ENCODE measurements at regions not wholly inside any gene's neighbourhood (a gene's known extent, or its start where the extent isn't known, plus 50 kb on each side); places are given as distances from the start of the nearest gene placed in this dataset.
A peak's percentile ranks its signal among the peaks of the same experiment; 100 is the strongest.

GRCh38 chr3:193039058-193039457, 121.4 kb upstream of the MB21D2 start:
- Histone ChIP-seq H3K79me1 (ENCODE audit: low read depth, low read length) (no peaks in the 10 kb centered on the region), H3K27me3 (replicated peaks in 1 of 4; ENCODE audit: control insufficient read depth in 3 of 4, extremely low read depth in 1 of 4, insufficient read depth in 3 of 4, low read length in 3 of 4) (no peaks in the 10 kb centered on the region), H3K14ac (ENCODE audit: insufficient read length) (no peak overlapping the region), H3K23ac (ENCODE audit: insufficient read length) (no peak overlapping the region), H3K9ac (replicated peaks in 1 of 4; ENCODE audit: extremely low read depth in 1 of 4, low read depth in 3 of 4, low read length in 3 of 4) (no peak overlapping the region), H2BK12ac (ENCODE audit: low read depth, low read length) (no peak overlapping the region), H3K4me3 (ENCODE audit: extremely low read depth in 1 of 4, insufficient read depth in 2 of 4, low read depth in 3 of 4, low read length in 4 of 4) (no peak overlapping the region), H4K8ac (ENCODE audit: extremely low read depth, insufficient read depth, low read length) (no peak overlapping the region), H2BK20ac (ENCODE audit: low read length) (0 out of 2 replicates have a peak overlapping the region, but pooled peaks have one; percentile 15), H4K20me1 (replicated peaks in 1 of 2; ENCODE audit: control insufficient read depth in 1 of 2, insufficient read depth in 2 of 2, low read length in 2 of 2) (no peaks in the 10 kb centered on the region), H2AFZ (ENCODE audit: low read length) (no peak overlapping the region), H2BK5ac (ENCODE audit: low read depth, low read length) (no peak overlapping the region), H3K9me3 (ENCODE audit: insufficient read depth in 2 of 2, low read depth in 1 of 2, low read length in 1 of 2) (no peaks in the 10 kb centered on the region), H3K4ac (replicated peaks; ENCODE audit: insufficient read length, low read depth, low read length) (no peak overlapping the region), H3K79me2 (ENCODE audit: control insufficient read depth in 1 of 2, insufficient read depth in 2 of 2, low read length in 2 of 2) (no peaks in the 10 kb centered on the region), H3K27ac (ENCODE audit: low read depth, low read length) (no peak overlapping the region), H2BK120ac (replicated peaks; ENCODE audit: low read depth, low read length) (no peak overlapping the region), H3K4me2 (ENCODE audit: insufficient read depth in 1 of 2, low read depth in 2 of 2, low read length in 2 of 2) (no peak overlapping the region), H4K5ac (ENCODE audit: insufficient read length, low read depth, low read length) (no peak overlapping the region), H4K91ac (replicated peaks; ENCODE audit: insufficient read length, low read length) (no peak overlapping the region), H2BK15ac (ENCODE audit: low read length) (no peak overlapping the region), H3K18ac (ENCODE audit: extremely low read depth, low read length) (no peak overlapping the region), H3K23me2 (ENCODE audit: low read depth, low read length) (no peaks in the 10 kb centered on the region), H3K4me1 (replicated peaks in 1 of 4; ENCODE audit: control insufficient read depth in 3 of 4, insufficient read depth in 4 of 4, low read length in 3 of 4) (no peaks in the 10 kb centered on the region), H3K36me3 (ENCODE audit: control insufficient read depth in 2 of 4, insufficient read depth in 4 of 4, low read length in 3 of 4) (no peaks in the 10 kb centered on the region), H2AK5ac (ENCODE audit: low read depth, low read length) (no peak overlapping the region), H3K56ac (replicated peaks; ENCODE audit: insufficient read length, low read depth, low read length) (no peak overlapping the region)
- no peak for DNase-seq (ENCODE audit: low read depth in 1 of 2, low spot score in 2 of 2)
- ChIA-PET CTCF (ENCODE audit: partially characterized antibody) (interaction anchor here (0.6 to 10.2 kb wide), 8 partner anchors 92 to 225 kb away, joined by 3 to 312 read pairs (median 4); no protein-coding TSS in a partner anchor), POLR2A (ENCODE audit: partially characterized antibody) (no interaction called here)
- FAIRE-seq = no peak
- WGBS, 2 experiments (ENCODE audit: extremely low coverage in 1 of 2, insufficient coverage in 1 of 2, insufficient read length in 1 of 2, insufficient replicate concordance in 2 of 2, low coverage in 1 of 2, low lambda C conversion rate in 2 of 2, missing lambda C conversion rate in 1 of 2) = 94% methylated on average over 3 of the region's 3 CpGs; no CpG with 5 or more reads in 1 of the 2 experiments
- no peak for TF ChIP-seq ATF2 (IDR thresholded peaks at IDR 0.05; ENCODE audit: low read length)
- TF ChIP-seq SP1 (IDR thresholded peaks at IDR 0.05; ENCODE audit: low read depth, low read length) = no peak
- no peak for TF ChIP-seq CTBP2 (IDR thresholded peaks at IDR 0.05; ENCODE audit: borderline replicate concordance, insufficient read depth, insufficient read length, low read length)
- TF ChIP-seq GABPA (IDR thresholded peaks at IDR 0.05; ENCODE audit: borderline replicate concordance, insufficient read depth, low read length) = no peak
- TF ChIP-seq CREB1 (IDR thresholded peaks at IDR 0.05) = no peak
- no peak for TF ChIP-seq KDM1A (IDR thresholded peaks at IDR 0.05; ENCODE audit: borderline replicate concordance, low read length)
- no peak for TF ChIP-seq BRCA1 (IDR thresholded peaks at IDR 0.05; ENCODE audit: low read depth, low read length)
- no peak for TF ChIP-seq JUND (IDR thresholded peaks at IDR 0.05; ENCODE audit: low read length)
- no peak for TF ChIP-seq SIN3A (conservative IDR thresholded peaks at IDR 0.05 in 1 of 2, IDR thresholded peaks at IDR 0.05 in 1 of 2; ENCODE audit: low read depth in 1 of 2, low read length in 2 of 2)
- no peak for TF ChIP-seq E2F6 (IDR thresholded peaks at IDR 0.05)
- TF ChIP-seq POLR2A (IDR thresholded peaks at IDR 0.05; ENCODE audit: control extremely low read depth in 1 of 2, low read depth in 2 of 2, low read length in 2 of 2) = no peak
- TF ChIP-seq GTF2F1 (IDR thresholded peaks at IDR 0.05; ENCODE audit: borderline replicate concordance, low read depth, low read length) = no peak
- TF ChIP-seq TAF7 (optimal IDR thresholded peaks at IDR 0.05; ENCODE audit: borderline replicate concordance, low read depth, low read length) = no peak
